Loucy (cell line): ENCODE measurements at regions not wholly inside any gene's neighbourhood (a gene's known extent, or its start where the extent isn't known, plus 50 kb on each side); places are given as distances from the start of the nearest gene placed in this dataset.
"Not testable (repeated sequence)": the region's sequence is repeated elsewhere in the genome, so short reads cannot be mapped to it uniquely, and the experiment has no call there.

ENCODE experiments used
- H2AFZ ChIP-seq: fragments of 200-600 bp; sonication (generic); 2 replicates; pipeline ENCODE4 v1.6.0; 2016; ENCODE audit warnings: antibody characterized with exemption, mild to moderate bottlenecking, low read length, moderate library complexity
- H3F3A ChIP-seq: fragments of 200-600 bp; 2 replicates; pipeline ENCODE4 v1.6.0; 2016; ENCODE audit warnings: antibody characterized with exemption, low read depth, mild to moderate bottlenecking
- H3K27me3 ChIP-seq: fragments of 200-600 bp; sonication (generic); 2 replicates; pipeline ENCODE4 v1.6.1; 2014; ENCODE audit warnings: low read length, mild to moderate bottlenecking; ENCODE audit not compliant: insufficient read depth, poor library complexity, severe bottlenecking
- H3K36me3 ChIP-seq: fragments of 200-600 bp; sonication (generic); 2 replicates; pipeline ENCODE4 v1.6.1; 2016; ENCODE audit warnings: low read length; ENCODE audit not compliant: insufficient read depth
- H3K4me1 ChIP-seq: fragments of 200-600 bp; sonication (generic); 2 replicates; pipeline ENCODE4 v1.5.1; 2014; ENCODE audit warnings: low read length, mild to moderate bottlenecking; ENCODE audit not compliant: insufficient read depth, poor library complexity, severe bottlenecking
- H3K4me2 ChIP-seq: fragments of 200-600 bp; sonication (generic); 2 replicates; pipeline ENCODE4 v1.6.0; 2014; ENCODE audit warnings: antibody characterized with exemption, low read length, low read depth, mild to moderate bottlenecking; ENCODE audit not compliant: poor library complexity, severe bottlenecking
- H3K4me3 ChIP-seq: fragments of 200-600 bp; sonication (generic); 2 replicates; pipeline ENCODE4 v1.5.1; 2014; ENCODE audit warnings: low read length, mild to moderate bottlenecking, mixed read lengths; ENCODE audit not compliant: poor library complexity, severe bottlenecking
- H3K79me2 ChIP-seq: fragments of 200-600 bp; sonication (generic); 2 replicates; pipeline ENCODE4 v1.6.1; 2014; ENCODE audit warnings: low read length; ENCODE audit not compliant: insufficient read depth
- H3K9ac ChIP-seq: fragments of 200-600 bp; sonication (generic); 2 replicates; pipeline ENCODE4 v1.6.0; 2014; ENCODE audit warnings: mild to moderate bottlenecking, low read depth, low read length, moderate library complexity; ENCODE audit not compliant: poor library complexity, severe bottlenecking
- H3K9me2 ChIP-seq: fragments of 200-600 bp; sonication (generic); replicated peaks from 2 replicates; pipeline ENCODE4 v1.6.1; 2016; ENCODE audit warnings: low read depth, low read length, mixed read lengths
- H3K9me3 ChIP-seq: fragments of 200-600 bp; sonication (generic); 2 replicates; pipeline ENCODE4 v1.6.1; 2014; ENCODE audit warnings: mild to moderate bottlenecking, antibody characterized with exemption, low read length, low read depth; ENCODE audit not compliant: insufficient read depth
- H4K20me1 ChIP-seq: fragments of 200-600 bp; sonication (generic); 2 replicates; pipeline ENCODE4 v1.6.0; 2014; ENCODE audit warnings: antibody characterized with exemption, low read length, mild to moderate bottlenecking; ENCODE audit not compliant: insufficient read depth, poor library complexity, severe bottlenecking
- CTCF ChIP-seq: fragments of 200-600 bp; sonication (generic); conservative IDR thresholded peaks from 2 replicates; pipeline ENCODE4 v1.5.1; 2014; ENCODE audit warnings: mild to moderate bottlenecking, antibody characterized with exemption, low read length
- EZH2phosphoT487 ChIP-seq: fragments of 200-600 bp; IDR thresholded peaks from 2 replicates; pipeline ENCODE4 v1.6.1; 2018; ENCODE audit warnings: antibody characterized with exemption, mild to moderate bottlenecking, moderate library complexity, borderline replicate concordance

GRCh38 chr10:2030046-2030445 lies 292.7 kb upstream of the ADARB2 start:
- no peak for TF ChIP-seq EZH2phosphoT487
- TF ChIP-seq CTCF, result no peak
- Histone ChIP-seq H3K4me1 (no peaks in the 10 kb centered on the region), H3K9me2 (no peaks in the 10 kb centered on the region), H3K27me3 (no peaks in the 10 kb centered on the region), H2AFZ (no peak overlapping the region), H3F3A (no peaks in the 10 kb centered on the region), H3K4me3 (no peak overlapping the region), H3K4me2 (no peak overlapping the region), H3K9ac (no peak overlapping the region), H3K36me3 (no peaks in the 10 kb centered on the region), H3K9me3 (no peaks in the 10 kb centered on the region), H4K20me1 (no peaks in the 10 kb centered on the region), H3K79me2 (no peaks in the 10 kb centered on the region)

GRCh38 chr10:2026936-2027335 lies 289.6 kb upstream of the ADARB2 start:
- no peaks in the 10 kb centered on the region for H3K36me3 ChIP-seq
- H3K27me3 ChIP-seq, result no peaks in the 10 kb centered on the region
- no peak overlapping the region for H2AFZ ChIP-seq
- H3K79me2 ChIP-seq, result no peaks in the 10 kb centered on the region
- H3K9me2 ChIP-seq, result no peaks in the 10 kb centered on the region
- H3K9ac ChIP-seq, result no peak overlapping the region
- H3K4me1 ChIP-seq, result no peaks in the 10 kb centered on the region
- no peaks in the 10 kb centered on the region for H3K9me3 ChIP-seq
- no peaks in the 10 kb centered on the region for H3F3A ChIP-seq
- TF ChIP-seq CTCF, result no peak
- no peak for TF ChIP-seq EZH2phosphoT487
- H3K4me3 ChIP-seq, result no peak overlapping the region
- no peaks in the 10 kb centered on the region for H4K20me1 ChIP-seq
- H3K4me2 ChIP-seq, result no peak overlapping the region

GRCh38 chr10:2024750-2025149 lies 287.4 kb upstream of the ADARB2 start:
- H3K4me1 ChIP-seq, H3K36me3 ChIP-seq, H3F3A ChIP-seq, H3K9ac ChIP-seq, H3K4me2 ChIP-seq, H3K9me2 ChIP-seq, H3K27me3 ChIP-seq, H4K20me1 ChIP-seq, H3K4me3 ChIP-seq, H3K79me2 ChIP-seq, H2AFZ ChIP-seq, H3K9me3 ChIP-seq: not testable (repeated sequence)

GRCh38 chr10:2023687-2024086 lies 286.4 kb upstream of the ADARB2 start:
- H3F3A ChIP-seq, result no peaks in the 10 kb centered on the region
- H3K4me3 ChIP-seq, result no peak overlapping the region
- no peaks in the 10 kb centered on the region for H3K36me3 ChIP-seq
- no peak overlapping the region for H3K9ac ChIP-seq
- no peaks in the 10 kb centered on the region for H4K20me1 ChIP-seq
- H3K4me2 ChIP-seq, result no peak overlapping the region
- no peak overlapping the region for H2AFZ ChIP-seq
- H3K79me2 ChIP-seq, result no peaks in the 10 kb centered on the region
- no peaks in the 10 kb centered on the region for H3K4me1 ChIP-seq
- no peaks in the 10 kb centered on the region for H3K9me2 ChIP-seq
- H3K27me3 ChIP-seq, result no peaks in the 10 kb centered on the region
- no peaks in the 10 kb centered on the region for H3K9me3 ChIP-seq
- no peak for TF ChIP-seq EZH2phosphoT487
- TF ChIP-seq CTCF, result no peak
